HepG2 (cell line): ENCODE measurements at regions not wholly inside any gene's neighbourhood (a gene's known extent, or its start where the extent isn't known, plus 50 kb on each side); places are given as distances from the start of the nearest gene placed in this dataset.

Source experiments
- ATAC-seq: fragments of 200-7000 bp; cut with Tn5 transposase; 3 replicates; pipeline ENCODE4 v1.9.1; 2020; ENCODE audit warnings: mild to moderate bottlenecking, moderate library complexity
- BruUV-seq: library from RNA; stranded (reverse); fragments of 400-500 nt; replicated peaks from 2 replicates; lab custom pipeline; 2021; lab: Mats Ljungman, UMichigan
- CTCF ChIA-PET: fragments of 300-600 bp; formaldehyde crosslinking; extraction: SDS; loops from one replicate; lab custom pipeline; 2021; ENCODE audit warnings: low total read pairs, inconsistent platforms, low intra/inter-chr PET ratio; lab: Yijun Ruan, JAX
- POLR2A ChIA-PET: fragments of 350-600 bp; sonication (Branson Sonifier 250); formaldehyde crosslinking; loops from one replicate; lab custom pipeline; 2020; ENCODE audit warnings: antibody characterized with exemption, inconsistent platforms; lab: Yijun Ruan, JAX
- DNase-seq: peaks from one replicate; pipeline ENCODE4 v3.0.0-alpha.2; 2015; ENCODE audit warnings: low spot score
- FAIRE-seq: peaks from 3 replicates; lab custom pipeline; 2011; peaks lifted over from hg19 to GRCh38; lab: Jason Lieb, UNC
- H2AFZ ChIP-seq: one replicate; pipeline ENCODE4 v1.6.1; 2011; ENCODE audit warnings: low read length, inconsistent platforms
- H3K27ac ChIP-seq: fragments of 300-600 bp; 3 replicates; pipeline ENCODE4 v1.8.0; 2011; ENCODE audit warnings: mixed run types, mild to moderate bottlenecking, mixed read lengths, low read length, inconsistent platforms; ENCODE audit not compliant: insufficient read depth; ENCODE audit errors: extremely low read length
- H3K27me3 ChIP-seq, 2 experiments: fragments of 200-600 bp in 1 of 2; 2 replicates in 1 of 2; 3 replicates in 1 of 2; pipeline versions ENCODE4 v1.6.0 to v1.8.0; 2011; ENCODE audit warnings: low read length in 2 of 2, mild to moderate bottlenecking in 2 of 2, moderate library complexity in 2 of 2, inconsistent platforms in 1 of 2; ENCODE audit not compliant: insufficient read depth in 2 of 2, control insufficient read depth in 1 of 2
- H3K36me3 ChIP-seq, 2 experiments: fragments of 200-600 bp in 1 of 2; replicated peaks in 1 of 2; 2 replicates in 1 of 2; 3 replicates in 1 of 2; pipeline versions ENCODE4 v1.5.1 to v1.8.0; 2011; ENCODE audit warnings: low read length in 2 of 2, inconsistent platforms in 1 of 2; ENCODE audit not compliant: insufficient read depth in 2 of 2, control insufficient read depth in 1 of 2
- H3K4me1 ChIP-seq: 2 replicates; pipeline ENCODE4 v1.5.1; 2012; ENCODE audit warnings: low read length, inconsistent platforms; ENCODE audit not compliant: insufficient read depth
- H3K4me2 ChIP-seq: 2 replicates; pipeline ENCODE4 v1.6.0; 2011; ENCODE audit warnings: low read depth, low read length, inconsistent platforms
- H3K4me3 ChIP-seq, 3 experiments: fragments of 200-600 bp in 1 of 3; sonication (generic), shearing (Covaris generic) in 1 of 3; replicated peaks in 1 of 3; 2 replicates each; pipeline ENCODE4 v1.5.1; 2011 to 2016; ENCODE audit warnings: low read length in 3 of 3, inconsistent platforms in 2 of 3, low read depth in 2 of 3, mild to moderate bottlenecking in 2 of 3, control low read depth in 1 of 3, mixed read lengths in 1 of 3; ENCODE audit not compliant: insufficient read depth in 1 of 3
- H3K79me2 ChIP-seq: one replicate; pipeline ENCODE4 v1.6.1; 2011; ENCODE audit warnings: low read length, inconsistent platforms; ENCODE audit not compliant: insufficient read depth
- H3K9ac ChIP-seq: 2 replicates; pipeline ENCODE4 v1.6.0; 2011; ENCODE audit warnings: mild to moderate bottlenecking, low read depth, low read length, inconsistent platforms; ENCODE audit not compliant: insufficient read depth
- H3K9me3 ChIP-seq: 2 replicates; pipeline ENCODE4 v1.5.1; 2012; ENCODE audit warnings: mild to moderate bottlenecking, low read length
- H4K20me1 ChIP-seq: 2 replicates; pipeline ENCODE4 v1.6.0; 2011; ENCODE audit warnings: inconsistent platforms, mild to moderate bottlenecking, low read length, moderate library complexity; ENCODE audit not compliant: insufficient read depth
- KAT8 ChIP-seq: IDR thresholded peaks from 2 replicates; pipeline ENCODE4 v1.6.1; 2016; ENCODE audit warnings: missing genetic modification reagents, missing compliant biosample characterization
- ZNF121 ChIP-seq: sonication (generic); formaldehyde crosslinking; IDR thresholded peaks from 2 replicates; pipeline ENCODE4 v1.5.0; 2020; ENCODE audit warnings: mild to moderate bottlenecking, missing genetic modification reagents
- ZNF644 ChIP-seq: IDR thresholded peaks from 2 replicates; pipeline ENCODE4 v1.6.1; 2016; ENCODE audit warnings: low read depth
- WGBS: methylation state at CpG from one replicate; pipeline ENCODE4 v1.1.6; 2017; ENCODE audit warnings: low lambda C conversion rate; 5-methylcytosine and 5-hydroxymethylcytosine counted together
- in situ Hi-C: cut with HindIII; loops from 2 replicates; pipeline ENCODE4 v1.10.0; 2017; ENCODE audit warnings: low pct_unique_long_range_greater_than_20kb; ENCODE audit not compliant: extremely low pct_ligation_motif_present
- intact Hi-C: fragments of 100-400 bp; cut with micrococcal nuclease; formaldehyde crosslinking; loops from one replicate; pipeline ENCODE4 v1.10.0; 2022; ENCODE audit not compliant: unreplicated experiment
- TF ChIP-seq, protein P1 (sequence below): IDR thresholded peaks from 2 replicates; pipeline ENCODE4 v1.6.1; 2016; ENCODE audit warnings: missing genetic modification reagents, missing compliant biosample characterization
- TF ChIP-seq, protein P2 (sequence below): sonication (generic); formaldehyde crosslinking; IDR thresholded peaks from 2 replicates; pipeline ENCODE4 v1.5.1; 2020; ENCODE audit warnings: mild to moderate bottlenecking, moderate library complexity, missing genetic modification reagents

DNA sequence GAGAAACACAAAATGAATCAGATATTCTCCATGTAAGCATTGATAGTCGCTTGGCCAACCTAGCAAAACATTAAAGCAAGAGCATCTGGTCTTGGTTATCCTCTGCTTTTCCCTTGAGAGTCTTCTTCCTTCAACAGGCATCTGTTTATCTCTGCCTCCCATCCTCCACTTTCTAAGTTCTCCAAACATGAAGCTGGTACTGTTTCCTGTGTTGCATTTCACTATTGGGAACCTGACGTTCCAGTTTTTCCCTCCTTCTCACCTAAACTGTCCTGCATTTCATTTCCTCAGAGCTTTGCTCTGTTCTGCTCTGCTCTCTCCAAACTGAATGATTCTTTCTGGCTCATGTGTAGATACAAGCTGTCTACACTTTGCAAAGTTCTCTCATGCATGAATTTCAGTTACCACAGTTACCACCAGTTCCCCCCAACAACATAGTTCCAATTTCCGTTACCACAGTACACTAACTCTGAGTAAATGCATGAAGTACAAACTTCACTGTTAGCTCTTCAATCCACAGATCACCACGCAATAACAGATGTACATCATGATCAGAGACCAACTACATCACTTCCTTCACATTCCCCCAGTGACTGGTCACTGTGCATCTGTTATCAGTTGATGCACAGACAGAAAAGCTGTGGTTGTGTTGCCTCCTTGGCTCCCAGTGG lies 86.7 kb upstream of the F13A1 start (continued):
- TF ChIP-seq, protein P1, sequence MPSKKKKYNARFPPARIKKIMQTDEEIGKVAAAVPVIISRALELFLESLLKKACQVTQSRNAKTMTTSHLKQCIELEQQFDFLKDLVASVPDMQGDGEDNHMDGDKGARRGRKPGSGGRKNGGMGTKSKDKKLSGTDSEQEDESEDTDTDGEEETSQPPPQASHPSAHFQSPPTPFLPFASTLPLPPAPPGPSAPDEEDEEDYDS (CRISPR knock-in tag), result no peak
- no peak for TF ChIP-seq KAT8
- TF ChIP-seq, all 625 proteins: peak for 0

DNA sequence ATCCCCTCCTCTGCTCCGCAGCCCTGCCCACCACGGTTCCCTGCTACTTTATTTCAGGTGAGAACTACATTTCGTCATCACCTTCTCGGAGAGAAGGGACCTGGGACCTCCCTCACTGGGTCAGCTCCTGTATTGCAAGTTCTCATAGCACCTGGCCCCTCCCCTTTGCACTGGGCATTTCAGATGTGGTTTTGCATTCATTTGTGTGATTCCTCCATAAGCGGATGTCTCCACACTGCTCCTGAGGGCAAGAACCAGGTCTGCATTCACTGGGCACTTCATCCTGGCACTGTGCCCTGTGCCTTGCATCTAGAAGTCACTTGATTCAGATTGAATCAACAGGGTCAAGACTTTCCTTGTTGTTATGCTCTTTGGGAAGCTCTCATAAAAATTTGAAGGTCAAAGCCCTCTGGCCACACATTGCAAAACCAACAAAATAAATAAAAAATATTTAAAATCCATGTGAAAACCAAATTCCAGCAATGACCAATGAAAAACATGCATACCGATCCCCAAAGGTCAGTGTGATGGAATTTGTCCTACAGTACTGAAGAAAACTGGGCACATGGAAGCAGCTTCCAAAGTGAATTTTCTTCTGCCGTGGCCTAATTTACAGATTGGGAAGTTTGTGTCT lies 89.1 kb upstream of the F13A1 start:
- Histone ChIP-seq H4K20me1 (no peaks in the 10 kb centered on the region), H2AFZ (no peak overlapping the region), H3K79me2 (no peaks in the 10 kb centered on the region), H3K27me3 (no peaks in the 10 kb centered on the region; a peak in 2 of 5 replicates), H3K4me2 (no peak overlapping the region), H3K4me1 (peaks cover 7% of the 10 kb centered on the region; the same call in 1 of the 2 replicates), H3K9me3 (no peaks in the 10 kb centered on the region), H3K9ac (no peak overlapping the region), H3K27ac (no peak overlapping the region), H3K4me3 (no peak overlapping the region), H3K36me3 (no peaks in the 10 kb centered on the region)
- CTCF ChIA-PET, result no interaction called here
- no TSS peak for BruUV-seq
- DNase-seq, result no peak
- intact Hi-C loops (no loop called here), in situ Hi-C loops (no loop called here)
- TF ChIP-seq, protein P2, sequence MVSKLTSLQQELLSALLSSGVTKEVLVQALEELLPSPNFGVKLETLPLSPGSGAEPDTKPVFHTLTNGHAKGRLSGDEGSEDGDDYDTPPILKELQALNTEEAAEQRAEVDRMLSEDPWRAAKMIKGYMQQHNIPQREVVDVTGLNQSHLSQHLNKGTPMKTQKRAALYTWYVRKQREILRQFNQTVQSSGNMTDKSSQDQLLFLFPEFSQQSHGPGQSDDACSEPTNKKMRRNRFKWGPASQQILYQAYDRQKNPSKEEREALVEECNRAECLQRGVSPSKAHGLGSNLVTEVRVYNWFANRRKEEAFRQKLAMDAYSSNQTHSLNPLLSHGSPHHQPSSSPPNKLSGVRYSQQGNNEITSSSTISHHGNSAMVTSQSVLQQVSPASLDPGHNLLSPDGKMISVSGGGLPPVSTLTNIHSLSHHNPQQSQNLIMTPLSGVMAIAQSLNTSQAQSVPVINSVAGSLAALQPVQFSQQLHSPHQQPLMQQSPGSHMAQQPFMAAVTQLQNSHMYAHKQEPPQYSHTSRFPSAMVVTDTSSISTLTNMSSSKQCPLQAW (CRISPR knock-in tag), result no peak
- TF ChIP-seq ZNF121 (CRISPR knock-in tag), result no peak
- no peak for TF ChIP-seq ZNF644 (CRISPR knock-in tag)
- FAIRE-seq, result no peak
- POLR2A ChIA-PET, result no interaction called here
- 12% methylated on average over 7 of the region's 7 CpGs for WGBS
- no peak; the same call in 2 of the 3 replicates for ATAC-seq
